ENCODE measurements at regions not wholly inside any gene's neighbourhood (a gene's known extent, or its start where the extent isn't known, plus 50 kb on each side); places are given as distances from the start of the nearest gene placed in this dataset.

DNA sequence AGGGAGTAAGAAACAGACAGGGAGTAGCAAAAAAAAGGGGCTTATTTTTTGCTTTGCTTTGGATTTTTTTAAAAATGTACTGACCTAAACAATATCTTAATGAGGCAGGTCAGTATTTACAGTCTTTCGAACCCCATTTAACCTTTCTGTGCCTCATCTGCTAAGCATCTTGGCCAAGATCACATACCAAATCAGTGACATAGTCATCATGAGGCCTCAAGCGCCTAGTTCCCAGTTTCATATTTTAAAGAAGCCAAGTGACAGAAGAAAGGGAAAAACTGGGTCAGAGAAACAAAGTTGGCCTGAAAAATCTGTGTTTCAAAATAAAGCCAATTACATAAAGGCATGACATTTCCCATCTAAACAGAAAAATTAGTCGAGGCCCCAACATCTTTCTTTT is 94.6 kb upstream of the WDR44 start:
- Histone ChIP-seq H3K4me2 (ENCODE audit: insufficient read depth in 1 of 2, low read depth in 2 of 2, low read length in 2 of 2) (no peak overlapping the region), H3K4me1 (replicated peaks in 1 of 4; ENCODE audit: control insufficient read depth in 3 of 4, insufficient read depth in 4 of 4, low read length in 3 of 4) (no peaks in the 10 kb centered on the region), H3K4ac (replicated peaks; ENCODE audit: insufficient read length, low read depth, low read length) (no peak overlapping the region), H3K27me3 (replicated peaks in 1 of 4; ENCODE audit: control insufficient read depth in 3 of 4, extremely low read depth in 1 of 4, insufficient read depth in 3 of 4, low read length in 3 of 4) (no peaks in the 10 kb centered on the region), H2BK12ac (ENCODE audit: low read depth, low read length) (no peak overlapping the region), H4K5ac (ENCODE audit: insufficient read length, low read depth, low read length) (no peak overlapping the region), H4K91ac (replicated peaks; ENCODE audit: insufficient read length, low read length) (no peak overlapping the region), H2AK5ac (ENCODE audit: low read depth, low read length) (no peak overlapping the region), H2BK20ac (ENCODE audit: low read length) (no peak overlapping the region), H3K56ac (replicated peaks; ENCODE audit: insufficient read length, low read depth, low read length) (no peak overlapping the region), H4K20me1 (replicated peaks in 1 of 2; ENCODE audit: control insufficient read depth in 1 of 2, insufficient read depth in 2 of 2, low read length in 2 of 2) (no peaks in the 10 kb centered on the region), H2BK15ac (ENCODE audit: low read length) (no peak overlapping the region), H3K23me2 (ENCODE audit: low read depth, low read length) (no peaks in the 10 kb centered on the region), H3K23ac (ENCODE audit: insufficient read length) (no peak overlapping the region), H3K9me3 (ENCODE audit: insufficient read depth in 2 of 2, low read depth in 1 of 2, low read length in 1 of 2) (no peaks in the 10 kb centered on the region), H2BK5ac (ENCODE audit: low read depth, low read length) (no peak overlapping the region), H2BK120ac (replicated peaks; ENCODE audit: low read depth, low read length) (no peak overlapping the region), H3K14ac (ENCODE audit: insufficient read length) (no peak overlapping the region), H3K79me2 (ENCODE audit: control insufficient read depth in 1 of 2, insufficient read depth in 2 of 2, low read length in 2 of 2) (no peaks in the 10 kb centered on the region), H3K36me3 (ENCODE audit: control insufficient read depth in 2 of 4, insufficient read depth in 4 of 4, low read length in 3 of 4) (no peaks in the 10 kb centered on the region), H3K18ac (ENCODE audit: extremely low read depth, low read length) (no peak overlapping the region), H3K79me1 (ENCODE audit: low read depth, low read length) (no peaks in the 10 kb centered on the region), H2AFZ (ENCODE audit: low read length) (no peak overlapping the region), H3K27ac (ENCODE audit: low read depth, low read length) (no peak overlapping the region), H3K4me3 (ENCODE audit: extremely low read depth in 1 of 4, insufficient read depth in 2 of 4, low read depth in 3 of 4, low read length in 4 of 4) (no peak overlapping the region), H4K8ac (ENCODE audit: extremely low read depth, insufficient read depth, low read length) (no peak overlapping the region), H3K9ac (replicated peaks in 1 of 4; ENCODE audit: extremely low read depth in 1 of 4, low read depth in 3 of 4, low read length in 3 of 4) (no peak overlapping the region)
- whole genome bisulfite sequencing, 2 experiments (ENCODE audit: extremely low coverage in 1 of 2, insufficient coverage in 1 of 2, insufficient read length in 1 of 2, insufficient replicate concordance in 2 of 2, low coverage in 1 of 2, low lambda C conversion rate in 2 of 2, missing lambda C conversion rate in 1 of 2) = 78% methylated on average over 3 of the region's 3 CpGs; no CpG with 5 or more reads in 1 of the 2 experiments
- ChIA-PET CTCF (ENCODE audit: partially characterized antibody) (interaction anchor here (1.9 kb wide), 1 partner anchor 25 kb away, joined by 4 read pairs; no protein-coding TSS in a partner anchor), POLR2A (ENCODE audit: partially characterized antibody) (no interaction called here)
- DNase-seq (ENCODE audit: low read depth in 1 of 2, low spot score in 2 of 2) = no peak
- FAIRE-seq = no peak
- no peak for TF ChIP-seq SUZ12 (IDR thresholded peaks at IDR 0.05; ENCODE audit: low read length)
- TF ChIP-seq CTBP2 (IDR thresholded peaks at IDR 0.05; ENCODE audit: borderline replicate concordance, insufficient read depth, insufficient read length, low read length) = no peak
- no peak for TF ChIP-seq RBBP5 (IDR thresholded peaks at IDR 0.05; ENCODE audit: borderline replicate concordance, low read depth, low read length)
- TF ChIP-seq, protein P1, sequence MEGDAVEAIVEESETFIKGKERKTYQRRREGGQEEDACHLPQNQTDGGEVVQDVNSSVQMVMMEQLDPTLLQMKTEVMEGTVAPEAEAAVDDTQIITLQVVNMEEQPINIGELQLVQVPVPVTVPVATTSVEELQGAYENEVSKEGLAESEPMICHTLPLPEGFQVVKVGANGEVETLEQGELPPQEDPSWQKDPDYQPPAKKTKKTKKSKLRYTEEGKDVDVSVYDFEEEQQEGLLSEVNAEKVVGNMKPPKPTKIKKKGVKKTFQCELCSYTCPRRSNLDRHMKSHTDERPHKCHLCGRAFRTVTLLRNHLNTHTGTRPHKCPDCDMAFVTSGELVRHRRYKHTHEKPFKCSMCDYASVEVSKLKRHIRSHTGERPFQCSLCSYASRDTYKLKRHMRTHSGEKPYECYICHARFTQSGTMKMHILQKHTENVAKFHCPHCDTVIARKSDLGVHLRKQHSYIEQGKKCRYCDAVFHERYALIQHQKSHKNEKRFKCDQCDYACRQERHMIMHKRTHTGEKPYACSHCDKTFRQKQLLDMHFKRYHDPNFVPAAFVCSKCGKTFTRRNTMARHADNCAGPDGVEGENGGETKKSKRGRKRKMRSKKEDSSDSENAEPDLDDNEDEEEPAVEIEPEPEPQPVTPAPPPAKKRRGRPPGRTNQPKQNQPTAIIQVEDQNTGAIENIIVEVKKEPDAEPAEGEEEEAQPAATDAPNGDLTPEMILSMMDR (IDR thresholded peaks at IDR 0.05; ENCODE audit: control extremely low read depth in 1 of 3, insufficient read depth in 1 of 3, low read depth in 1 of 3, low read length in 3 of 3) = no peak
- no peak for TF ChIP-seq SP4 (IDR thresholded peaks at IDR 0.05; ENCODE audit: low read length)
- TF ChIP-seq HDAC2 (IDR thresholded peaks at IDR 0.05; ENCODE audit: borderline replicate concordance in 1 of 2, low read depth in 2 of 2, low read length in 2 of 2) = no peak
- TF ChIP-seq, protein P2, sequence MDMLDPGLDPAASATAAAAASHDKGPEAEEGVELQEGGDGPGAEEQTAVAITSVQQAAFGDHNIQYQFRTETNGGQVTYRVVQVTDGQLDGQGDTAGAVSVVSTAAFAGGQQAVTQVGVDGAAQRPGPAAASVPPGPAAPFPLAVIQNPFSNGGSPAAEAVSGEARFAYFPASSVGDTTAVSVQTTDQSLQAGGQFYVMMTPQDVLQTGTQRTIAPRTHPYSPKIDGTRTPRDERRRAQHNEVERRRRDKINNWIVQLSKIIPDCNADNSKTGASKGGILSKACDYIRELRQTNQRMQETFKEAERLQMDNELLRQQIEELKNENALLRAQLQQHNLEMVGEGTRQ (IDR thresholded peaks at IDR 0.05; ENCODE audit: low read length) = no peak
- TF ChIP-seq KDM4A (IDR thresholded peaks at IDR 0.05; ENCODE audit: low read depth, low read length, severe bottlenecking) = no peak
- TF ChIP-seq SIRT6 (IDR thresholded peaks at IDR 0.05; ENCODE audit: low read length) = no peak
- no peak for TF ChIP-seq CHD2 (IDR thresholded peaks at IDR 0.05; ENCODE audit: low read length)

All from H1 (cell line).